ENCODE measurements at regions not wholly inside any gene's neighbourhood (a gene's known extent, or its start where the extent isn't known, plus 50 kb on each side); places are given as distances from the start of the nearest gene placed in this dataset.
"Not testable (repeated sequence)": the region's sequence is repeated elsewhere in the genome, so short reads cannot be mapped to it uniquely, and the experiment has no call there.

GRCh38 chr18:65671621-65672415 is 79.0 kb upstream of the CDH7 start:
- no peak overlapping the region for H3K4me3 ChIP-seq
- no peaks in the 10 kb centered on the region for H3K4me1 ChIP-seq
- H3K9me3 ChIP-seq, result no peaks in the 10 kb centered on the region
- H3K27me3 ChIP-seq, result no peaks in the 10 kb centered on the region
- TF ChIP-seq CTCF (IDR thresholded peaks at IDR 0.05), result no peak
- H3K27ac ChIP-seq, result no peak overlapping the region
- H3K36me3 ChIP-seq, result no peaks in the 10 kb centered on the region
- DNase-seq (ENCODE audit: low spot score), result no peak

DNA sequence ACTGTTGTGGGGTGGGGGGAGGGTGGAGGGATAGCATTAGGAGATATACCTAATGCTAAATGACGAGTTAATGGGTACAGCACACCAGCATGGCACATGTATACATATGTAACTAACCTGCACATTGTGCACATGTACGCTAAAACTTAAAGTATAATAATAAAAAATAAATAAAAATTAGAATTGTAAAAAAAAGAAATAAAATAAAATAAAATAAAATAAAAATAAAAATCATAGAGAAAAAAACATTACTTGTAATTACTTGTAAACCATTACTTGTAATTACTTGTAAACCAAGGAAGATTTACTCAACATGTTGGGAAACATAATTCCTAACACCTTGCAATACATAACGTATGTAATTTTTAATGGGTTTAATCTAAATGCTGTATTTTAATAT is 80.7 kb upstream of the CDH7 start:
- H3K27ac ChIP-seq; H3K4me3 ChIP-seq; H3K36me3 ChIP-seq; DNase-seq (ENCODE audit: low spot score); H3K4me1 ChIP-seq; H3K27me3 ChIP-seq; H3K9me3 ChIP-seq: not testable (repeated sequence)

- Histone ChIP-seq H3K27me3 (no peaks in the 10 kb centered on the region), H3K27ac (no peak overlapping the region), H3K9me3 (no peaks in the 10 kb centered on the region), H3K4me3 (no peak overlapping the region), H3K4me1 (no peaks in the 10 kb centered on the region), H3K36me3 (no peaks in the 10 kb centered on the region)
- no peak for DNase-seq (ENCODE audit: low spot score)
- TF ChIP-seq CTCF (IDR thresholded peaks at IDR 0.05), result no peak
These were observed 89.4 kb upstream of the CDH7 start for GRCh38 chr18:65661391-65661790.

DNA sequence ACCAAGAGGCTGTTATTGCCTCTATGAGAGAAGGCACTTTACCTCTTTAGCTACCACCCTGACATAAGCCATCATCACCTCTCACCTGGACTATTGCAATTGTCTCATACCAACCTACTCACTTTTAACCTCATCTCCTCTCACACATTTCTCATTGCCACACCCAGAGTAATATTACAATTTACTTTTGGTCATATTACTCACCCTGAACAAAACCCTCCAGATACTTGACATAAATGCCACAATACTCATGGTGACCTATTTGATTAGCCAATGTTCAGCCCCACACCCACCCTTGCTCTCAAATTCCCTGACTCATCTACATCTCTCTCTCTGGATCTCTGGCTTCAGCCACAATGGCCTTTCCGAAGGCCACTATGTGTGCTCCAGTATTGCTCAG is 90.9 kb upstream of the CDH7 start:
- no peak for TF ChIP-seq CTCF (IDR thresholded peaks at IDR 0.05)
- Histone ChIP-seq H3K36me3 (no peaks in the 10 kb centered on the region), H3K4me1 (no peaks in the 10 kb centered on the region), H3K9me3 (no peaks in the 10 kb centered on the region), H3K4me3 (no peak overlapping the region), H3K27ac (no peak overlapping the region), H3K27me3 (no peaks in the 10 kb centered on the region)
- DNase-seq (ENCODE audit: low spot score), result no peak

DNA sequence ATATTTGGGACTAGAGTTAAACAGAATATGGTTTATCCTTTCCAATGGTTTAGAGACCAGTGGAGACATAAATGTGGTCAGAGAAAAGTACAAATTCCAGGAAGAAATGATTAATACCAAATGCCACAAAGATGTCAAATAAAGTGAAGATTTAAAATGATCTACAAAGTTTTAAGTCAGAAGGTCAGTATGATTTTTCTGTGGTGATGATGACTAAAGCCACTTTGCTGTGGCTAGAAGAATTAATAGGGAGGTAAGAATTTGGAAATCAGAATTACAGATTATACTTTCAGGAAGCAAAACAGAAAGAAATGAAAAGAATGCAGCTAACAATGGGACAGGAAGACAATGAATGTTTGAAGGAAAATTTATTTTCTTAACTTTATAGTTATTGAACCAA is 91.5 kb upstream of the CDH7 start:
- no peak overlapping the region for H3K4me3 ChIP-seq
- no peaks in the 10 kb centered on the region for H3K27me3 ChIP-seq
- no peak for TF ChIP-seq CTCF (IDR thresholded peaks at IDR 0.05)
- H3K36me3 ChIP-seq, result no peaks in the 10 kb centered on the region
- no peak overlapping the region for H3K27ac ChIP-seq
- no peaks in the 10 kb centered on the region for H3K9me3 ChIP-seq
- DNase-seq (ENCODE audit: low spot score), result no peak
- H3K4me1 ChIP-seq, result no peaks in the 10 kb centered on the region

- Histone ChIP-seq H3K4me3 (no peak overlapping the region), H3K9me3 (peaks cover 0 to 12% of the 10 kb centered on the region in 2 donors), H3K27me3 (no peaks in the 10 kb centered on the region), H3K27ac (no peak overlapping the region), H3K4me1 (no peaks in the 10 kb centered on the region), H3K36me3 (no peaks in the 10 kb centered on the region)
- TF ChIP-seq CTCF (IDR thresholded peaks at IDR 0.05), result no peak
- no peak for DNase-seq (ENCODE audit: low spot score)
These were observed 99.6 kb upstream of the CDH7 start for GRCh38 chr18:65651192-65651591.

Measured in right atrium auricular region (tissue), 2 donors.